OCI-LY7 (cell line): ENCODE measurements at regions not wholly inside any gene's neighbourhood (a gene's known extent, or its start where the extent isn't known, plus 50 kb on each side); places are given as distances from the start of the nearest gene placed in this dataset.

Experiments
- CTCF ChIP-seq: fragments of 200-600 bp; sonication (generic); conservative IDR thresholded peaks from 2 replicates; pipeline ENCODE4 v1.5.1; 2014; ENCODE audit warnings: mild to moderate bottlenecking, antibody characterized with exemption, low read length, moderate library complexity, mixed read lengths
- EZH2phosphoT487 ChIP-seq: fragments of 200-600 bp; sonication (generic); IDR thresholded peaks from 2 replicates; pipeline ENCODE4 v1.6.1; 2018; ENCODE audit warnings: low read depth, borderline replicate concordance, mild to moderate bottlenecking, mixed run types, antibody characterized with exemption, low read length, moderate library complexity, mixed read lengths

GRCh38 chr5:71782771-71783770 lies 64.0 kb downstream of the CARTPT start:
- TF ChIP-seq CTCF (peak; percentile 91), EZH2phosphoT487 (no peak)
